ENCODE measurements at regions not wholly inside any gene's neighbourhood (a gene's known extent, or its start where the extent isn't known, plus 50 kb on each side); places are given as distances from the start of the nearest gene placed in this dataset.

GRCh38 chr1:96041470-96041869 is 680.1 kb upstream of the PTBP2 start:
- Histone ChIP-seq H3K4me3 (no peak overlapping the region), H3K9me3 (no peaks in the 10 kb centered on the region), H3K4me1 (no peaks in the 10 kb centered on the region), H3K36me3 (replicated peaks) (no peaks in the 10 kb centered on the region), H3K27me3 (ENCODE audit: low read depth) (no peaks in the 10 kb centered on the region)
- DNase-seq (ENCODE audit: low spot score in 2 of 2): no peak
- in situ Hi-C loops (cut with MboI; ENCODE audit: low sequenced_read_pairs): no loop called here

GRCh38 chr1:96048572-96049212 is 672.9 kb upstream of the PTBP2 start:
- no peak for DNase-seq (ENCODE audit: low spot score in 2 of 2)
- Histone ChIP-seq H3K4me1 (no peaks in the 10 kb centered on the region), H3K4me3 (no peak overlapping the region), H3K36me3 (replicated peaks) (no peaks in the 10 kb centered on the region), H3K27me3 (ENCODE audit: low read depth) (no peaks in the 10 kb centered on the region), H3K9me3 (no peaks in the 10 kb centered on the region)
- in situ Hi-C loops (cut with MboI; ENCODE audit: low sequenced_read_pairs): no loop called here

- no peak for DNase-seq (ENCODE audit: low spot score in 2 of 2)
- in situ Hi-C loops (cut with MboI; ENCODE audit: low sequenced_read_pairs): no loop called here
Measured at GRCh38 chr1:96049759-96050409, 671.7 kb upstream of the PTBP2 start.

GRCh38 chr1:96059276-96059675 is 662.3 kb upstream of the PTBP2 start:
- Histone ChIP-seq H3K36me3 (replicated peaks) (no peaks in the 10 kb centered on the region), H3K27me3 (ENCODE audit: low read depth) (no peaks in the 10 kb centered on the region), H3K9me3 (0 out of 2 replicates have a peak, but pooled peaks cover 2% of the 10 kb centered on the region), H3K4me1 (no peaks in the 10 kb centered on the region), H3K4me3 (no peak overlapping the region)
- DNase-seq (ENCODE audit: low spot score in 2 of 2): no peak
- in situ Hi-C loops (cut with MboI; ENCODE audit: low sequenced_read_pairs): no loop called here

More at GRCh38 chr1:96049759-96050409, 671.7 kb upstream of the PTBP2 start:
- Histone ChIP-seq H3K4me3 (no peak overlapping the region), H3K4me1 (no peaks in the 10 kb centered on the region), H3K27me3 (ENCODE audit: low read depth) (no peaks in the 10 kb centered on the region), H3K9me3 (no peaks in the 10 kb centered on the region), H3K36me3 (replicated peaks) (no peaks in the 10 kb centered on the region)

GRCh38 chr1:96059736-96060135 is 661.8 kb upstream of the PTBP2 start:
- H3K27me3 ChIP-seq (ENCODE audit: low read depth): no peaks in the 10 kb centered on the region
- DNase-seq (ENCODE audit: low spot score in 2 of 2): no peak
- no peaks in the 10 kb centered on the region for H3K36me3 ChIP-seq (replicated peaks)
- in situ Hi-C loops (cut with MboI; ENCODE audit: low sequenced_read_pairs): no loop called here
- H3K9me3 ChIP-seq: 0 out of 2 replicates have a peak, but pooled peaks cover 2% of the 10 kb centered on the region
- H3K4me1 ChIP-seq: no peaks in the 10 kb centered on the region
- H3K4me3 ChIP-seq: no peak overlapping the region

- H3K4me3 ChIP-seq: no peak overlapping the region
- H3K27me3 ChIP-seq (ENCODE audit: low read depth): no peaks in the 10 kb centered on the region
- in situ Hi-C loops (cut with MboI; ENCODE audit: low sequenced_read_pairs): no loop called here
- DNase-seq (ENCODE audit: low spot score in 2 of 2): no peak
- H3K4me1 ChIP-seq: no peaks in the 10 kb centered on the region
- no peaks in the 10 kb centered on the region for H3K36me3 ChIP-seq (replicated peaks)
- H3K9me3 ChIP-seq: 0 out of 2 replicates have a peak, but pooled peaks cover 2% of the 10 kb centered on the region
Measured at GRCh38 chr1:96060621-96061020, 661.0 kb upstream of the PTBP2 start.

- in situ Hi-C loops (cut with MboI; ENCODE audit: low sequenced_read_pairs): no loop called here
- Histone ChIP-seq H3K4me1 (peaks cover 11% of the 10 kb centered on the region), H3K4me3 (no peak overlapping the region), H3K36me3 (replicated peaks) (no peaks in the 10 kb centered on the region), H3K9me3 (no peaks in the 10 kb centered on the region), H3K27me3 (ENCODE audit: low read depth) (no peaks in the 10 kb centered on the region; the same call in 1 of the 2 replicates)
- DNase-seq (ENCODE audit: low spot score in 2 of 2): no peak
Measured at GRCh38 chr1:96072021-96072420, 649.6 kb upstream of the PTBP2 start.

GRCh38 chr1:96073100-96073499 is 648.5 kb upstream of the PTBP2 start:
- no peak overlapping the region for H3K4me3 ChIP-seq
- no peaks in the 10 kb centered on the region for H3K36me3 ChIP-seq (replicated peaks)
- no peaks in the 10 kb centered on the region; the same call in 1 of the 2 replicates for H3K27me3 ChIP-seq (ENCODE audit: low read depth)
- no peaks in the 10 kb centered on the region for H3K9me3 ChIP-seq
- DNase-seq (ENCODE audit: low spot score in 2 of 2): no peak
- H3K4me1 ChIP-seq: peaks cover 11% of the 10 kb centered on the region
- in situ Hi-C loops (cut with MboI; ENCODE audit: low sequenced_read_pairs): no loop called here

GRCh38 chr1:96074422-96074821 is 647.2 kb upstream of the PTBP2 start:
- DNase-seq (ENCODE audit: low spot score in 2 of 2): no peak
- no peaks in the 10 kb centered on the region for H3K36me3 ChIP-seq (replicated peaks)
- in situ Hi-C loops (cut with MboI; ENCODE audit: low sequenced_read_pairs): no loop called here

GRCh38 chr1:96074876-96075577 is 646.6 kb upstream of the PTBP2 start:
- H3K36me3 ChIP-seq (replicated peaks): no peaks in the 10 kb centered on the region
- H3K27me3 ChIP-seq (ENCODE audit: low read depth): no peaks in the 10 kb centered on the region; the same call in 1 of the 2 replicates
- no peak overlapping the region for H3K4me3 ChIP-seq
- no peak for DNase-seq (ENCODE audit: low spot score in 2 of 2)
- in situ Hi-C loops (cut with MboI; ENCODE audit: low sequenced_read_pairs): no loop called here
- no peaks in the 10 kb centered on the region for H3K9me3 ChIP-seq
- peaks cover 11% of the 10 kb centered on the region for H3K4me1 ChIP-seq

More at GRCh38 chr1:96074422-96074821, 647.2 kb upstream of the PTBP2 start:
- Histone ChIP-seq H3K4me1 (peaks cover 11% of the 10 kb centered on the region), H3K9me3 (no peaks in the 10 kb centered on the region), H3K27me3 (ENCODE audit: low read depth) (no peaks in the 10 kb centered on the region; the same call in 1 of the 2 replicates), H3K4me3 (no peak overlapping the region)

- in situ Hi-C loops (cut with MboI; ENCODE audit: low sequenced_read_pairs): no loop called here
- DNase-seq (ENCODE audit: low spot score in 2 of 2): no peak
- Histone ChIP-seq H3K4me3 (no peak overlapping the region), H3K9me3 (no peaks in the 10 kb centered on the region), H3K36me3 (replicated peaks) (no peaks in the 10 kb centered on the region), H3K4me1 (peaks cover 11% of the 10 kb centered on the region), H3K27me3 (ENCODE audit: low read depth) (no peaks in the 10 kb centered on the region; the same call in 1 of the 2 replicates)
Measured at GRCh38 chr1:96075704-96076455, 645.7 kb upstream of the PTBP2 start.

GRCh38 chr1:96076589-96076988 is 645.0 kb upstream of the PTBP2 start:
- DNase-seq (ENCODE audit: low spot score in 2 of 2): no peak
- no peaks in the 10 kb centered on the region for H3K36me3 ChIP-seq (replicated peaks)
- H3K4me1 ChIP-seq: peaks cover 11% of the 10 kb centered on the region
- in situ Hi-C loops (cut with MboI; ENCODE audit: low sequenced_read_pairs): no loop called here
- no peak overlapping the region for H3K4me3 ChIP-seq
- H3K27me3 ChIP-seq (ENCODE audit: low read depth): no peaks in the 10 kb centered on the region; the same call in 1 of the 2 replicates
- H3K9me3 ChIP-seq: no peaks in the 10 kb centered on the region

- no peaks in the 10 kb centered on the region for H3K9me3 ChIP-seq
- H3K4me3 ChIP-seq: no peak overlapping the region
- no peaks in the 10 kb centered on the region for H3K4me1 ChIP-seq
- no peaks in the 10 kb centered on the region for H3K27me3 ChIP-seq (ENCODE audit: low read depth)
- no peaks in the 10 kb centered on the region for H3K36me3 ChIP-seq (replicated peaks)
- DNase-seq (ENCODE audit: low spot score in 2 of 2): no peak
- in situ Hi-C loops (cut with MboI; ENCODE audit: low sequenced_read_pairs): no loop called here
Measured at GRCh38 chr1:96079581-96079980, 642.0 kb upstream of the PTBP2 start.

Measured in HAP-1 (cell line).